ENCODE measurements at regions not wholly inside any gene's neighbourhood (a gene's known extent, or its start where the extent isn't known, plus 50 kb on each side); places are given as distances from the start of the nearest gene placed in this dataset.

- TF ChIP-seq CTCF (IDR thresholded peaks at IDR 0.05; ENCODE audit: low read depth, low read length), result no peak
- Histone ChIP-seq H3K27ac (no peak overlapping the region), H3K27me3 (ENCODE audit: insufficient read depth, low read depth, severe bottlenecking) (no peaks in the 10 kb centered on the region), H3K4me3 (ENCODE audit: low read depth, low read length) (no peak overlapping the region), H3K36me3 (no peaks in the 10 kb centered on the region), H3K9me3 (ENCODE audit: severe bottlenecking) (no peaks in the 10 kb centered on the region)
- DNase-seq, result no peak
Measured at GRCh38 chr4:138034871-138035270, 207.3 kb downstream of the SLC7A11 start.

GRCh38 chr4:138032222-138032621, 209.9 kb downstream of the SLC7A11 start:
- no peak overlapping the region for H3K27ac ChIP-seq
- DNase-seq, result no peak
- H3K9me3 ChIP-seq (ENCODE audit: severe bottlenecking), result no peaks in the 10 kb centered on the region
- TF ChIP-seq CTCF (IDR thresholded peaks at IDR 0.05; ENCODE audit: low read depth, low read length), result no peak
- no peaks in the 10 kb centered on the region for H3K36me3 ChIP-seq
- H3K4me3 ChIP-seq (ENCODE audit: low read depth, low read length), result no peak overlapping the region
- H3K27me3 ChIP-seq (ENCODE audit: insufficient read depth, low read depth, severe bottlenecking), result no peaks in the 10 kb centered on the region

- Histone ChIP-seq H3K36me3 (no peaks in the 10 kb centered on the region), H3K4me3 (ENCODE audit: low read depth, low read length) (no peak overlapping the region), H3K27ac (no peak overlapping the region), H3K27me3 (ENCODE audit: insufficient read depth, low read depth, severe bottlenecking) (no peaks in the 10 kb centered on the region), H3K9me3 (ENCODE audit: severe bottlenecking) (no peaks in the 10 kb centered on the region)
- no peak for DNase-seq
- no peak for TF ChIP-seq CTCF (IDR thresholded peaks at IDR 0.05; ENCODE audit: low read depth, low read length)
Measured at GRCh38 chr4:138030375-138030774, 211.8 kb downstream of the SLC7A11 start.

- no peak for DNase-seq
- Histone ChIP-seq H3K9me3 (ENCODE audit: severe bottlenecking) (no peaks in the 10 kb centered on the region), H3K4me3 (ENCODE audit: low read depth, low read length) (no peak overlapping the region), H3K27me3 (ENCODE audit: insufficient read depth, low read depth, severe bottlenecking) (no peaks in the 10 kb centered on the region), H3K27ac (no peak overlapping the region), H3K36me3 (no peaks in the 10 kb centered on the region)
- no peak for TF ChIP-seq CTCF (IDR thresholded peaks at IDR 0.05; ENCODE audit: low read depth, low read length)
Measured at GRCh38 chr4:138028923-138029322, 213.2 kb downstream of the SLC7A11 start.

- H3K4me3 ChIP-seq (ENCODE audit: low read depth, low read length), result no peak overlapping the region
- H3K27me3 ChIP-seq (ENCODE audit: insufficient read depth, low read depth, severe bottlenecking), result no peaks in the 10 kb centered on the region
- H3K9me3 ChIP-seq (ENCODE audit: severe bottlenecking), result no peaks in the 10 kb centered on the region
- H3K27ac ChIP-seq, result no peak overlapping the region
- DNase-seq, result no peak
- no peaks in the 10 kb centered on the region for H3K36me3 ChIP-seq
- TF ChIP-seq CTCF (IDR thresholded peaks at IDR 0.05; ENCODE audit: low read depth, low read length), result no peak
Measured at GRCh38 chr4:138021139-138021830, 220.9 kb downstream of the SLC7A11 start.

All from WERI-Rb-1 (cell line).